ENCODE measurements at regions not wholly inside any gene's neighbourhood (a gene's known extent, or its start where the extent isn't known, plus 50 kb on each side); places are given as distances from the start of the nearest gene placed in this dataset.

DNA sequence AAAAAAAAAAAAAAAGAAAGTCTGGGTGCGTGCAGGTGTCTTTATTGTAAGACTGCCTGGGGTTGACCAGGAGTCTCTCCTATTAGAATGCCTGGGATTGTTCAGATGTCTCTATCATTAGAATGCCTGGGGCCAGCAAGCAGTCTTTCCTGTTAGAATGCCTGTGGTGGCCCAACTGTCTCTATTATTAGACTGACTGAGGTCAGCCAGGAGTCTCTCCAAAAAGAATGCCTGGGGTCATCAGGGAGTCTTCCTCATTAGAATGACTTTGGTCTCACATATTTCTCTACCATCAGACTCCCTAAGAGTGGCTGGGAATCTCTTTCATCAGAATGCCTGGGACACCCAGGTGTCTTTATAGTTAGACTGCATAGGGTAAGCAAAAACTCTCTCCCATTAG lies 1577.5 kb downstream of the UQCRFS1 start:
- DNase-seq (ENCODE audit: low read depth in 2 of 3, low spot score in 1 of 3) = no peak

DNA sequence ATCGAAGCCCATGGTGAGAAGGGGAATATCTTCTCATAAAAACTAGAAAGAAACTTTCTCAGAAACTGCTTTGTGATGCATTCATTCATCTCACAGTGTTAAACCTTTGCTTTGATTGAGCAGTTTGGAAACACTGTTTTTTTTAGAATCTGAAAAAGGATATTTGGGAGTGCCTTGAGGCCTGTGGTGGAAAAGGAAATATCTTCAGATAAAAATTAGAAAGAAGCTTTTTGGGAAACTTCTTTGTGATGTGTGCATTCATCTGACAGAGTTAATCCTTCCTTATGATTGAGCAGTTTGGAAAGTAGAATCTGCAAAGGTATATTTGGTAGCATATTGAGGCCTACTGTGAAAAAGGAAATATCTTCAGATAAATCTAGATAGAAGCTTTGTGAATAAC lies 1594.9 kb downstream of the UQCRFS1 start:
- DNase-seq (ENCODE audit: low read depth in 2 of 3, low spot score in 1 of 3) = no peak

GRCh38 chr19:27580906-27581305 lies 1632.0 kb downstream of the UQCRFS1 start:
- no peak for DNase-seq (ENCODE audit: low read depth in 2 of 3, low spot score in 1 of 3)

Data from stimulated activated CD4-positive, alpha-beta T cell treated with anti-CD3 and anti-CD28 coated beads, Interleukin-12 subunit alpha, Interleukin-12 subunit beta, amount 100 ng/mL, for 48 hours (primary cell).